K562 (cell line): ENCODE measurements at regions not wholly inside any gene's neighbourhood (a gene's known extent, or its start where the extent isn't known, plus 50 kb on each side); places are given as distances from the start of the nearest gene placed in this dataset.

Experiments
- ATAC-seq: fragments of 200-7000 bp; cut with Tn5 transposase; 3 replicates; pipeline ENCODE4 v1.9.1; 2020; ENCODE audit warnings: moderate library complexity
- BruUV-seq: library from RNA; stranded (reverse); fragments of 400-500 nt; replicated peaks from 2 replicates; lab custom pipeline; 2021; lab: Mats Ljungman, UMichigan
- CTCF ChIA-PET: fragments of 300-600 bp; formaldehyde crosslinking; extraction: SDS; loops from one replicate; lab custom pipeline; 2021; ENCODE audit warnings: low intra/inter-chr PET ratio; lab: Yijun Ruan, JAX
- POLR2A ChIA-PET: fragments of 300-600, 350-650 bp; sonication (Branson Sonifier 250); formaldehyde crosslinking; extraction: SDS; loops from one replicate; lab custom pipeline; 2021; ENCODE audit warnings: antibody characterized with exemption, inconsistent platforms; lab: Yijun Ruan, JAX
- DNase-seq, 4 experiments: peaks; one replicate each; pipeline versions ENCODE4 v3.0.0 to v3.0.0-alpha.2; 2011 to 2018; ENCODE audit warnings: low spot score in 3 of 4, mixed read lengths in 3 of 4; ENCODE audit errors: extremely low read depth in 1 of 4
- FAIRE-seq: peaks from 2 replicates; lab custom pipeline; 2011; peaks lifted over from hg19 to GRCh38; lab: Jason Lieb, UNC
- H2AFZ ChIP-seq: 2 replicates; pipeline ENCODE4 v1.6.0; 2011; ENCODE audit warnings: low read depth, low read length, control low read depth, inconsistent platforms
- H3K27ac ChIP-seq: fragments of 200-600 bp; 3 replicates; pipeline ENCODE4 v1.8.0; 2011; ENCODE audit warnings: low read depth, mild to moderate bottlenecking, control low read depth, inconsistent platforms, low read length, moderate library complexity, mixed read lengths; ENCODE audit errors: extremely low read depth
- H3K27me3 ChIP-seq, 2 experiments: fragments of 300-600 bp in 1 of 2; 2 replicates in 1 of 2; 3 replicates in 1 of 2; pipeline versions ENCODE4 v1.6.0 to v1.8.0; 2011; ENCODE audit warnings: inconsistent platforms in 2 of 2, low read length in 2 of 2, mild to moderate bottlenecking in 1 of 2, mixed read lengths in 1 of 2, moderate library complexity in 1 of 2; ENCODE audit not compliant: control insufficient read depth in 2 of 2, insufficient read depth in 2 of 2
- H3K36me3 ChIP-seq: fragments of 300-600 bp; 3 replicates; pipeline ENCODE4 v1.8.0; 2011; ENCODE audit warnings: mild to moderate bottlenecking, low read length, inconsistent platforms; ENCODE audit not compliant: control insufficient read depth, insufficient read depth
- H3K4me1 ChIP-seq, 2 experiments: fragments of 200-600 bp in 1 of 2; replicated peaks in 1 of 2; 2 replicates in 1 of 2; 3 replicates in 1 of 2; pipeline versions ENCODE4 v1.5.1 to v1.8.0; 2011; ENCODE audit warnings: inconsistent platforms in 2 of 2, low read length in 2 of 2, mild to moderate bottlenecking in 1 of 2, mixed read lengths in 1 of 2, moderate library complexity in 1 of 2; ENCODE audit not compliant: control insufficient read depth in 2 of 2, insufficient read depth in 2 of 2
- H3K4me2 ChIP-seq: 2 replicates; pipeline ENCODE4 v1.6.1; 2011; ENCODE audit warnings: low read length, control low read depth, inconsistent platforms, mixed read lengths; ENCODE audit not compliant: insufficient read depth
- H3K4me3 ChIP-seq: fragments of 200-600 bp; sonication (generic), shearing (Covaris generic); 2 replicates; pipeline ENCODE4 v1.5.1; 2016; ENCODE audit warnings: control low read depth, inconsistent platforms
- H3K79me2 ChIP-seq: fragments of 200-600 bp; 3 replicates; pipeline ENCODE4 v1.8.0; 2011; ENCODE audit warnings: low read length, inconsistent platforms; ENCODE audit not compliant: control insufficient read depth, insufficient read depth
- H3K9ac ChIP-seq, 2 experiments: 2 replicates each; pipeline versions ENCODE4 v1.6.0 to v1.6.1; 2011; ENCODE audit warnings: low read depth in 2 of 2, low read length in 2 of 2, control low read depth in 1 of 2, inconsistent platforms in 1 of 2, mild to moderate bottlenecking in 1 of 2, mixed read lengths in 1 of 2; ENCODE audit not compliant: insufficient read depth in 1 of 2
- H3K9me1 ChIP-seq: one replicate; pipeline ENCODE4 v1.6.0; 2011; ENCODE audit warnings: inconsistent platforms, mild to moderate bottlenecking, low read length, moderate library complexity; ENCODE audit not compliant: control insufficient read depth, insufficient read depth
- H3K9me3 ChIP-seq: replicated peaks from 2 replicates; pipeline ENCODE4 v1.5.1; 2011; ENCODE audit warnings: low read depth, low read length, inconsistent platforms; ENCODE audit not compliant: control insufficient read depth, insufficient read depth
- H4K20me1 ChIP-seq: replicated peaks from 2 replicates; pipeline ENCODE4 v1.6.1; 2011; ENCODE audit warnings: low read length, inconsistent platforms, mixed read lengths; ENCODE audit not compliant: control insufficient read depth, insufficient read depth
- BCLAF1 ChIP-seq, 2 experiments: fragments of 450-650 bp in 1 of 2; IDR thresholded peaks; 2 replicates each; pipeline ENCODE4 v1.6.1; 2011 to 2017; ENCODE audit warnings: low read depth in 2 of 2, antibody characterized with exemption in 1 of 2, borderline replicate concordance in 1 of 2, low read length in 1 of 2, mild to moderate bottlenecking in 1 of 2, mixed read lengths in 1 of 2; ENCODE audit not compliant: control insufficient read depth in 1 of 2
- HNRNPK ChIP-seq: fragments of 200-400 bp; formaldehyde crosslinking; IDR thresholded peaks from one replicate; pipeline ENCODE4 v1.6.1; 2018; ENCODE audit warnings: mild to moderate bottlenecking, low read depth, low read length; ENCODE audit not compliant: poor library complexity, severe bottlenecking
- KLF1 ChIP-seq: fragments of 450-650 bp; IDR thresholded peaks from 2 replicates; pipeline ENCODE4 v1.6.1; 2016; ENCODE audit warnings: missing genetic modification characterization, missing compliant biosample characterization
- MCM5 ChIP-seq: fragments of 450-650 bp; IDR thresholded peaks from 2 replicates; pipeline ENCODE4 v1.6.1; 2016; ENCODE audit warnings: low read depth
- MLLT1 ChIP-seq, 2 experiments: fragments of 450-650 bp; IDR thresholded peaks; 2 replicates each; pipeline ENCODE4 v1.6.1; 2016
- NCOA2 ChIP-seq, 2 experiments: fragments of 450-650 bp; IDR thresholded peaks; 2 replicates each; pipeline ENCODE4 v1.6.1; 2018; ENCODE audit warnings: mild to moderate bottlenecking in 2 of 2, moderate library complexity in 1 of 2; ENCODE audit not compliant: partially characterized antibody in 2 of 2
- PHB2 ChIP-seq: fragments of 450-650 bp; IDR thresholded peaks from 2 replicates; pipeline ENCODE4 v1.6.1; 2017; ENCODE audit warnings: low read depth
- RBM25 ChIP-seq: fragments of 200-400 bp; formaldehyde crosslinking; IDR thresholded peaks from 2 replicates; pipeline ENCODE4 v1.6.1; 2018; ENCODE audit warnings: low read length, low read depth, moderate library complexity; ENCODE audit not compliant: severe bottlenecking
- SAFB2 ChIP-seq: fragments of 200-400 bp; formaldehyde crosslinking; IDR thresholded peaks from 2 replicates; pipeline ENCODE4 v1.6.1; 2018; ENCODE audit warnings: borderline replicate concordance, low read length, low read depth, moderate library complexity; ENCODE audit not compliant: severe bottlenecking
- STAT5B ChIP-seq: fragments of 250-450 bp; sonication (Bioruptor Pico); IDR thresholded peaks from 2 replicates; pipeline ENCODE4 v1.8.0; 2021; ENCODE audit warnings: mild to moderate bottlenecking, inconsistent platforms
- TBL1XR1 ChIP-seq, 2 experiments: IDR thresholded peaks; 2 replicates each; pipeline ENCODE4 v1.6.1; 2012; ENCODE audit warnings: improper control_type of control experiment in 2 of 2, low read length in 2 of 2, mild to moderate bottlenecking in 1 of 2
- ZBTB26 ChIP-seq: fragments of 450-650 bp; formaldehyde crosslinking; IDR thresholded peaks from 2 replicates; pipeline ENCODE4 v1.4.0; 2022; ENCODE audit warnings: missing genetic modification characterization
- ZNF277 ChIP-seq: fragments of 250-450 bp; sonication (Bioruptor Pico); IDR thresholded peaks from 2 replicates; pipeline ENCODE4 v1.8.0; 2022; ENCODE audit warnings: inconsistent platforms, mild to moderate bottlenecking, moderate library complexity, borderline replicate concordance
- ZNF76 ChIP-seq: fragments of 250-450 bp; sonication (Bioruptor Pico); IDR thresholded peaks from 2 replicates; pipeline ENCODE4 v1.4.0; 2020; ENCODE audit warnings: mild to moderate bottlenecking, moderate library complexity, borderline replicate concordance
- in situ Hi-C: fragments of 300-500 bp; cut with MboI; formaldehyde crosslinking; loops from 4 replicates; pipeline ENCODE4 v1.15.0; 2018; ENCODE audit warnings: inconsistent platforms, mixed read lengths
- intact Hi-C: fragments of 100-400 bp; cut with micrococcal nuclease; formaldehyde crosslinking; loops from 2 replicates; pipeline ENCODE4 v1.14.2; 2022
- TF ChIP-seq, protein P1 (sequence below): fragments of 250-450 bp; sonication (Bioruptor Pico); IDR thresholded peaks from 2 replicates; pipeline ENCODE4 v1.5.0; 2020; ENCODE audit warnings: mild to moderate bottlenecking

- no peak overlapping the region for H3K4me2 ChIP-seq
- TF ChIP-seq ZNF76 (CRISPR knock-in tag) = no peak
- TF ChIP-seq MCM5 = no peak
- TF ChIP-seq ZNF277 = no peak
- no peak for TF ChIP-seq ZBTB26
- no peak for TF ChIP-seq STAT5B (CRISPR knock-in tag)
- TF ChIP-seq KLF1 = no peak
- no peak for TF ChIP-seq BCLAF1 (IDR thresholded peaks at IDR 0.05; ENCODE audit: borderline replicate concordance in 1 of 2, control insufficient read depth in 1 of 2, low read depth in 2 of 2, low read length in 1 of 2)
- TF ChIP-seq TBL1XR1 (IDR thresholded peaks at IDR 0.05; ENCODE audit: low read length in 2 of 2) = no peak
- TF ChIP-seq, protein P1, sequence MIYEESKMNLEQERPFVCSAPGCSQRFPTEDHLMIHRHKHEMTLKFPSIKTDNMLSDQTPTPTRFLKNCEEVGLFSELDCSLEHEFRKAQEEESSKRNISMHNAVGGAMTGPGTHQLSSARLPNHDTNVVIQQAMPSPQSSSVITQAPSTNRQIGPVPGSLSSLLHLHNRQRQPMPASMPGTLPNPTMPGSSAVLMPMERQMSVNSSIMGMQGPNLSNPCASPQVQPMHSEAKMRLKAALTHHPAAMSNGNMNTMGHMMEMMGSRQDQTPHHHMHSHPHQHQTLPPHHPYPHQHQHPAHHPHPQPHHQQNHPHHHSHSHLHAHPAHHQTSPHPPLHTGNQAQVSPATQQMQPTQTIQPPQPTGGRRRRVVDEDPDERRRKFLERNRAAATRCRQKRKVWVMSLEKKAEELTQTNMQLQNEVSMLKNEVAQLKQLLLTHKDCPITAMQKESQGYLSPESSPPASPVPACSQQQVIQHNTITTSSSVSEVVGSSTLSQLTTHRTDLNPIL = no peak
- no peak for TF ChIP-seq SAFB2
- no peak for TF ChIP-seq RBM25
- TF ChIP-seq MLLT1 (IDR thresholded peaks at IDR 0.05) = no peak
- TF ChIP-seq NCOA2 (IDR thresholded peaks at IDR 0.05; ENCODE audit: partially characterized antibody in 2 of 2) = no peak
- TF ChIP-seq PHB2 = no peak
- TF ChIP-seq HNRNPK = no peak
These were observed 300.0 kb upstream of the SP8 start for GRCh38 chr7:21086688-21087087.

More at GRCh38 chr7:21086688-21087087, 300.0 kb upstream of the SP8 start:
- Histone ChIP-seq H4K20me1 (no peaks in the 10 kb centered on the region), H3K27me3 (no peaks in the 10 kb centered on the region), H2AFZ (no peak overlapping the region), H3K79me2 (no peaks in the 10 kb centered on the region), H3K4me3 (no peak overlapping the region), H3K9me1 (no peaks in the 10 kb centered on the region), H3K36me3 (no peaks in the 10 kb centered on the region), H3K9ac (no peak overlapping the region), H3K4me1 (no peaks in the 10 kb centered on the region), H3K9me3 (no peaks in the 10 kb centered on the region), H3K27ac (no peak overlapping the region)
- ChIA-PET POLR2A (no interaction called here), CTCF (no interaction called here)
- DNase-seq (no peak), FAIRE-seq (no peak), ATAC-seq (no peak)
- no TSS peak for BruUV-seq
- intact Hi-C loops (no loop called here), in situ Hi-C loops (no loop called here)
